ENCODE measurements at regions not wholly inside any gene's neighbourhood (a gene's known extent, or its start where the extent isn't known, plus 50 kb on each side); places are given as distances from the start of the nearest gene placed in this dataset.
A peak's percentile ranks its signal among the peaks of the same experiment; 100 is the strongest.
"Not testable (repeated sequence)": the region's sequence is repeated elsewhere in the genome, so short reads cannot be mapped to it uniquely, and the experiment has no call there.

- DNase-seq = not testable (repeated sequence)
These were observed 376.8 kb upstream of the PODXL start for GRCh38 chr7:131933219-131933618.

GRCh38 chr7:131932271-131932670 lies 375.8 kb upstream of the PODXL start:
- no peak for DNase-seq

GRCh38 chr7:131931370-131931769 lies 374.9 kb upstream of the PODXL start:
- no peak for DNase-seq

GRCh38 chr7:131929632-131930031 lies 373.2 kb upstream of the PODXL start:
- DNase-seq = no peak

GRCh38 chr7:131927770-131928423 lies 371.5 kb upstream of the PODXL start:
- DNase-seq = no peak

- DNase-seq = no peak
These were observed 369.2 kb upstream of the PODXL start for GRCh38 chr7:131925636-131926035.

- no peak for DNase-seq
These were observed 368.4 kb upstream of the PODXL start for GRCh38 chr7:131924857-131925256.

GRCh38 chr7:131922948-131923347 lies 366.5 kb upstream of the PODXL start:
- not testable (repeated sequence) for DNase-seq

- DNase-seq = no peak
These were observed 364.6 kb upstream of the PODXL start for GRCh38 chr7:131921016-131921415.

- no peak for DNase-seq
These were observed 363.7 kb upstream of the PODXL start for GRCh38 chr7:131919920-131920709.

- no peak for DNase-seq
These were observed 354.7 kb upstream of the PODXL start for GRCh38 chr7:131911112-131911511.

- peak; percentile 61 for DNase-seq
These were observed 352.8 kb upstream of the PODXL start for GRCh38 chr7:131909151-131909768.

- no peak for DNase-seq
These were observed 352.3 kb upstream of the PODXL start for GRCh38 chr7:131908714-131909113.

- peak; percentile 49 for DNase-seq
These were observed 349.1 kb upstream of the PODXL start for GRCh38 chr7:131905471-131905973.

- peak; percentile 40 for DNase-seq
These were observed 348.4 kb upstream of the PODXL start for GRCh38 chr7:131904760-131905327.

- no peak for DNase-seq
These were observed 346.9 kb upstream of the PODXL start for GRCh38 chr7:131903315-131903714.

GRCh38 chr7:131900785-131901287 lies 344.4 kb upstream of the PODXL start:
- no peak for DNase-seq

- DNase-seq = no peak
These were observed 343.0 kb upstream of the PODXL start for GRCh38 chr7:131899271-131900030.

- DNase-seq = no peak
These were observed 342.0 kb upstream of the PODXL start for GRCh38 chr7:131898418-131898817.

GRCh38 chr7:131897790-131898165 lies 341.4 kb upstream of the PODXL start:
- DNase-seq = no peak

- DNase-seq = peak; percentile 76
These were observed 340.8 kb upstream of the PODXL start for GRCh38 chr7:131897016-131897789.
